ENCODE measurements at regions not wholly inside any gene's neighbourhood (a gene's known extent, or its start where the extent isn't known, plus 50 kb on each side); places are given as distances from the start of the nearest gene placed in this dataset.

GRCh38 chr9:88291856-88292255, 96.4 kb upstream of the SPIN1 start:
- TF ChIP-seq KLF10 (tag by site-specific recombination; IDR thresholded peaks at IDR 0.05): no peak
- TF ChIP-seq, protein P1, sequence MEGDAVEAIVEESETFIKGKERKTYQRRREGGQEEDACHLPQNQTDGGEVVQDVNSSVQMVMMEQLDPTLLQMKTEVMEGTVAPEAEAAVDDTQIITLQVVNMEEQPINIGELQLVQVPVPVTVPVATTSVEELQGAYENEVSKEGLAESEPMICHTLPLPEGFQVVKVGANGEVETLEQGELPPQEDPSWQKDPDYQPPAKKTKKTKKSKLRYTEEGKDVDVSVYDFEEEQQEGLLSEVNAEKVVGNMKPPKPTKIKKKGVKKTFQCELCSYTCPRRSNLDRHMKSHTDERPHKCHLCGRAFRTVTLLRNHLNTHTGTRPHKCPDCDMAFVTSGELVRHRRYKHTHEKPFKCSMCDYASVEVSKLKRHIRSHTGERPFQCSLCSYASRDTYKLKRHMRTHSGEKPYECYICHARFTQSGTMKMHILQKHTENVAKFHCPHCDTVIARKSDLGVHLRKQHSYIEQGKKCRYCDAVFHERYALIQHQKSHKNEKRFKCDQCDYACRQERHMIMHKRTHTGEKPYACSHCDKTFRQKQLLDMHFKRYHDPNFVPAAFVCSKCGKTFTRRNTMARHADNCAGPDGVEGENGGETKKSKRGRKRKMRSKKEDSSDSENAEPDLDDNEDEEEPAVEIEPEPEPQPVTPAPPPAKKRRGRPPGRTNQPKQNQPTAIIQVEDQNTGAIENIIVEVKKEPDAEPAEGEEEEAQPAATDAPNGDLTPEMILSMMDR (tag by site-specific recombination; IDR thresholded peaks at IDR 0.05): no peak
- no peak for TF ChIP-seq OVOL3 (tag by site-specific recombination; IDR thresholded peaks at IDR 0.05)
- TF ChIP-seq, protein P2, sequence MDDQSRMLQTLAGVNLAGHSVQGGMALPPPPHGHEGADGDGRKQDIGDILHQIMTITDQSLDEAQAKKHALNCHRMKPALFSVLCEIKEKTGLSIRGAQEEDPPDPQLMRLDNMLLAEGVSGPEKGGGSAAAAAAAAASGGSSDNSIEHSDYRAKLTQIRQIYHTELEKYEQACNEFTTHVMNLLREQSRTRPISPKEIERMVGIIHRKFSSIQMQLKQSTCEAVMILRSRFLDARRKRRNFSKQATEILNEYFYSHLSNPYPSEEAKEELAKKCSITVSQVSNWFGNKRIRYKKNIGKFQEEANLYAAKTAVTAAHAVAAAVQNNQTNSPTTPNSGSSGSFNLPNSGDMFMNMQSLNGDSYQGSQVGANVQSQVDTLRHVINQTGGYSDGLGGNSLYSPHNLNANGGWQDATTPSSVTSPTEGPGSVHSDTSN (CRISPR knock-in tag; IDR thresholded peaks at IDR 0.05): no peak
- TF ChIP-seq EGR2 (tag by site-specific recombination; IDR thresholded peaks at IDR 0.05; ENCODE audit: low read depth): no peak
- TF ChIP-seq ZNF24 (tag by site-specific recombination; IDR thresholded peaks at IDR 0.05): no peak
- TF ChIP-seq ZXDB (tag by site-specific recombination; IDR thresholded peaks at IDR 0.05): no peak
- no peak for TF ChIP-seq ZBTB7A (tag by site-specific recombination; IDR thresholded peaks at IDR 0.05; ENCODE audit: low read depth)
- TF ChIP-seq ZNF549 (tag by site-specific recombination; IDR thresholded peaks at IDR 0.05): no peak
- TF ChIP-seq, protein P3, sequence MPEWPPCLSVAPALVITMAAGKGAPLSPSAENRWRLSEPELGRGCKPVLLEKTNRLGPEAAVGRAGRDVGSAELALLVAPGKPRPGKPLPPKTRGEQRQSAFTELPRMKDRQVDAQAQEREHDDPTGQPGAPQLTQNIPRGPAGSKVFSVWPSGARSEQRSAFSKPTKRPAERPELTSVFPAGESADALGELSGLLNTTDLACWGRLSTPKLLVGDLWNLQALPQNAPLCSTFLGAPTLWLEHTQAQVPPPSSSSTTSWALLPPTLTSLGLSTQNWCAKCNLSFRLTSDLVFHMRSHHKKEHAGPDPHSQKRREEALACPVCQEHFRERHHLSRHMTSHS (tag by site-specific recombination; IDR thresholded peaks at IDR 0.05): no peak
- no peak for TF ChIP-seq ZNF629 (tag by site-specific recombination; IDR thresholded peaks at IDR 0.05)

Data from HEK293 (cell line).